HUES6 (cell line): ENCODE measurements at regions not wholly inside any gene's neighbourhood (a gene's known extent, or its start where the extent isn't known, plus 50 kb on each side); places are given as distances from the start of the nearest gene placed in this dataset.

Source experiments
- H3K27ac ChIP-seq: 2 replicates; pipeline ENCODE4 v1.7.0; 2013; ENCODE audit warnings: low read depth, mild to moderate bottlenecking, low read length, inconsistent platforms
- H3K27me3 ChIP-seq: 2 replicates; pipeline ENCODE4 v1.6.1; 2013; ENCODE audit warnings: low read length; ENCODE audit not compliant: control insufficient read depth, insufficient read depth
- H3K36me3 ChIP-seq: 2 replicates; pipeline ENCODE4 v1.6.1; 2013; ENCODE audit warnings: low read length; ENCODE audit not compliant: control insufficient read depth, insufficient read depth
- H3K4me1 ChIP-seq: 2 replicates; pipeline ENCODE4 v1.6.1; 2013; ENCODE audit warnings: low read length; ENCODE audit not compliant: control insufficient read depth, insufficient read depth
- H3K4me3 ChIP-seq: 2 replicates; pipeline ENCODE4 v1.5.1; 2013; ENCODE audit warnings: low read depth, low read length
- H3K9ac ChIP-seq: one replicate; pipeline ENCODE4 v1.6.1; 2013; ENCODE audit warnings: mild to moderate bottlenecking, low read length
- H3K9me3 ChIP-seq: 2 replicates; pipeline ENCODE4 v1.6.1; 2013; ENCODE audit warnings: low read depth, low read length; ENCODE audit not compliant: control insufficient read depth, insufficient read depth

DNA sequence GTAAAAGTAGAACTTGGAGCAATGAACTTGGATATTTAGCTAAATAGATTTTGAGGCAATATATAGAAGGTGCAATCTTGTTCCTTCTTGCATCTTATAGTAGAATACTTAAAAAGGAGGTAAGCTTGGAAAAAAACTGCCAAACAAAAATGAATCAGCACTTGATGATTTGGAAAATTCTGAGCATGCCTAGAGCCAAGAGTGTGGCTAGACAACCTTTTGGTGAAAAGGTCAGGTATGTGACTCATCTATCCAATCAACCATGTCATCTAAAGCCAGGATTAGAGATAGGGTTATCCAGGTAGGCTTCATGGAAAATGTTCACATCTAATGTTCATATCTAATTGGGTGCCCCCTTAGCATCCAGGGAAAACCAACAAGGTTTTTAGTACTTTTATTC, 515.0 kb downstream of the COL11A1 start:
- Histone ChIP-seq H3K27ac (no peak overlapping the region), H3K27me3 (no peaks in the 10 kb centered on the region), H3K4me1 (no peaks in the 10 kb centered on the region)

DNA sequence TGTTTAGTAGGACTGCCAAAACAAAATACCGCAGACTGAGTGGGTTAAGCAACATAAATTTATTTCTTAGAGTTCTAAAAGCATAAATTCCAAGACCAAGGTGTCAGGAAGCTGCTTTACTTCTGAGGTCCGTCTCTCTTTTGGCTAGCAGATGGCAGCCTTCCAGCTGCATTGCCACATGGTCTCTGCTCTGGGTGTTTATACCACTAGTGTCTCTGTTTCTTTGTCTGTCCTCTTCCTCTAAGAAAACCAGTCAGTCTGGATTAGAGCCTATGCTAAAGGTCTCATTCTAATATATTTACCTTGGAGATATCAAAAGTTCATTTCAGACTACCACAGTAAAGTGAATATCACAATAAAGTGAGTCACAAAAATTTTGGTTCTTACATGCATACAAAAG, 519.8 kb downstream of the COL11A1 start:
- Histone ChIP-seq H3K4me1 (no peaks in the 10 kb centered on the region), H3K36me3 (no peaks in the 10 kb centered on the region), H3K27me3 (no peaks in the 10 kb centered on the region), H3K9ac (no peak overlapping the region), H3K27ac (no peak overlapping the region), H3K9me3 (no peaks in the 10 kb centered on the region), H3K4me3 (no peak overlapping the region)

More for the DNA sequence above, 515.0 kb downstream of the COL11A1 start:
- Histone ChIP-seq H3K9me3 (no peaks in the 10 kb centered on the region), H3K9ac (no peak overlapping the region), H3K36me3 (no peaks in the 10 kb centered on the region), H3K4me3 (no peak overlapping the region)

DNA sequence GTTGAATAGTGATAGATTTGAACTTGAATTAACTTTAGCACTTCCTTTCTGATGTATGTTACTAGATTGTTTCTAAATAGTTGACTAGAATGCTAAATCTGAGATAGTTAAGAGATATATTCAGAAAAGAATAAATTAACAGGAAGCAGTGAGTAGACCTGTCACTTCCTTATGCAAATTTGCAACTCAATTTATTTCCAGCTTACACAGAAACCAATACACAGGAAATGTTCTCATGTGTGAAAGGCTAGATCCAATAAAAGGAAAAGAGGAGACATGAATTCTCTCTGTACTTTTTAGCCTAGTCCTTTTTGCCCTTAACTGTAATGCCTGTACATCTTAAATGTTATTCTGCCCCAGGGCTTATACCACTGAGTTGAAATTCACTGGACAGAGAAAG, 522.3 kb downstream of the COL11A1 start:
- no peak overlapping the region for H3K4me3 ChIP-seq

DNA sequence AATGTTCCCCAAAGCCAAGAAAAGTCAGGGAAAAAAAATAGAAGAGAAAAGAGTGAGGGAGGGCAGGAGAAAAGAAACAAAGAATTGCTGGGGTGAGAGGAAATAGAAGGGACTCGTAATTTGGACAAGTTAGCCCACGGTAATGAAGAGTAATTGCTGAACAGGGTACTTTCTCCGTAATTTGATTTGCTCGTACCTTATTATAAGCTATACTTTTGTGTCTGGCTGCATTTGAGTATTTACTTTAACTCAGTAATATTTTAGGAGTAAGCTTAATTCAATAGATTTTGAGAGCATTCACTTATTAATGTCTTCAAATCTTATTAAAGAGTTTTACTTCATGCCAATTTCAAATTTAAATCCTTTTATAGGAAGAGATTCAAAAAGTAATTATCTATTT, 527.5 kb downstream of the COL11A1 start:
- H3K27me3 ChIP-seq = no peaks in the 10 kb centered on the region

More for the DNA sequence above, 522.3 kb downstream of the COL11A1 start:
- H3K9ac ChIP-seq = no peak overlapping the region
- no peaks in the 10 kb centered on the region for H3K9me3 ChIP-seq
- H3K36me3 ChIP-seq = no peaks in the 10 kb centered on the region
- H3K27ac ChIP-seq = no peak overlapping the region
- H3K4me1 ChIP-seq = no peaks in the 10 kb centered on the region
- H3K27me3 ChIP-seq = no peaks in the 10 kb centered on the region

DNA sequence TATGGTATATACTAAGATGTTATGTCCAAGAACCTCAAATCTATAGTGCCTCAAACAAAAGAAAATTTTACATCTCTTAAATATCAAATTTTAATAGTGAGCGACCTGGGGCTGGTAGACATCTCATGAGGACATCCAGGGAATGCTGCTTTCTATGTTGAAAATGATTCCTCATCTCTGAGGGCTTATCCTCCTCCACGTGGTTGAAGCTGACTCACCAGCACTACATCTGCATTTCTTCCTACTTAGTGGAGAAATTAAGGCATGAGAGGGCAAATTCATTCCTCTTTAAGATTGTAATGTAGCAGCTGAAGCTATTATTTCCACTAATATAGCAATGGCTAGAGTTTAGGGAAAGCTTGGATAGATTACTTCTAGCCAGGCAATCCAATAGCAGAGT, 529.5 kb downstream of the COL11A1 start:
- no peaks in the 10 kb centered on the region for H3K36me3 ChIP-seq
- H3K9ac ChIP-seq = no peak overlapping the region
- no peak overlapping the region for H3K4me3 ChIP-seq
- no peaks in the 10 kb centered on the region for H3K9me3 ChIP-seq
- H3K4me1 ChIP-seq = no peaks in the 10 kb centered on the region
- no peaks in the 10 kb centered on the region for H3K27me3 ChIP-seq
- H3K27ac ChIP-seq = no peak overlapping the region

More for the DNA sequence above, 527.5 kb downstream of the COL11A1 start:
- Histone ChIP-seq H3K27ac (no peak overlapping the region), H3K4me1 (no peaks in the 10 kb centered on the region), H3K36me3 (no peaks in the 10 kb centered on the region), H3K9me3 (no peaks in the 10 kb centered on the region), H3K9ac (no peak overlapping the region), H3K4me3 (no peak overlapping the region)

DNA sequence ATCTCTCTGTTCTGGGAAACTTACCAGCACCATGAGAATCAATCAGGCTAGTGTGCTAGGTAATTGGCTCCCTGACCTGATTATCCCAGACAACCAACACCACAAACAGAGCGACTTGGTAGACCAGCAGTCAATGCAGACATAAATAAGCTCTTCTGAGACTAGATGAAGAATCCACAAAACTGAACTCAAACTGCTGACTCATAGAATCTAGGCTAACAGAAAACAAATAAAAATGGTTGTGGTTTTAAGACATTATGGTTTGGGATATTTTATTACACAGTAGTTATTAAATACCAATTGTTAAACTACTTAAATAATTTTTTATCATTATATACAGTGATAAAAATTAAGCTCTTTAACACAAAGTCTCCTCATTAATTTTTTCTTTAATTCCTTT, 535.7 kb downstream of the COL11A1 start:
- Histone ChIP-seq H3K36me3 (no peaks in the 10 kb centered on the region), H3K27me3 (no peaks in the 10 kb centered on the region), H3K4me3 (no peak overlapping the region), H3K4me1 (no peaks in the 10 kb centered on the region), H3K9me3 (no peaks in the 10 kb centered on the region), H3K27ac (no peak overlapping the region), H3K9ac (no peak overlapping the region)

DNA sequence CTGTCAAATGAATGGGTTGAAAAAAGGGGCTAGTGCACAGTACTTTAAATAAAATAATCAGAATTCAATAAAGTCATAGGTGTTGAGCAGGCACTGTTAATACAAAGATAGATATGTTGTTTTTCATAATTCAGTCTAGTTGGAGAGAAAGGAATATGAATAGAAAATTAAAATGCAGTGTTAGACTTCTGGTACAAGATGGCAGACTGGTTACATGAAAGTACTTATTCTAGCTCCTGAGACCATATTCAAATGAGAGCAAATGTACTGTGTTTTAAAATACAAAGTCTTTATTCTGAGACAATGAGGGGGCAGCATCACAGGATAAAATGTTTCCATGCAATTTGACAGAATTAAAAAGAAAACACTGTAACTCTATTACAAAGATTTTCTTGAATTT, 542.1 kb downstream of the COL11A1 start:
- no peaks in the 10 kb centered on the region for H3K27me3 ChIP-seq
- no peaks in the 10 kb centered on the region for H3K4me1 ChIP-seq
- H3K9ac ChIP-seq = no peak overlapping the region
- H3K4me3 ChIP-seq = no peak overlapping the region
- H3K9me3 ChIP-seq = no peaks in the 10 kb centered on the region
- no peaks in the 10 kb centered on the region for H3K36me3 ChIP-seq
- no peak overlapping the region for H3K27ac ChIP-seq

DNA sequence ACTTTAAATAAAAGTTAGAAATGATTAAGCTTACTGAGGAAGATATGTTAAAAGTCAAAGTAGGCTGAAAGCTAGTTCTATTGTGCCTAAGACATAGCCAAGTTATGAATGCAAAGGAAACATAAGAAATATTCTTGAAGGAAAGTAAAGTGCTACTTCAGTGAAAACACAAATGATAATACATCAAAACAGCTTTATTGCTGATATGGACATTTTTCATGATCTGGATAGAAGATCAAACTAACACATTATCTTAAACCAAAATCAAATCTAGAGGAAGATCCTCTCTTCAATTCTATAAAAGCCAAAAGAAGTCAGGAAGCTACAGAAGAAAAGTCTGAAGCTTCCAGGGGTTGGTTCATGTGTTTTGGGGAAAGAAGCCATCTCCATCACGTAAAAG, 545.9 kb downstream of the COL11A1 start:
- no peak overlapping the region for H3K4me3 ChIP-seq
- H3K36me3 ChIP-seq = no peaks in the 10 kb centered on the region
- H3K9me3 ChIP-seq = no peaks in the 10 kb centered on the region
- H3K27ac ChIP-seq = no peak overlapping the region
- no peak overlapping the region for H3K9ac ChIP-seq
- no peaks in the 10 kb centered on the region for H3K27me3 ChIP-seq
- no peaks in the 10 kb centered on the region for H3K4me1 ChIP-seq

DNA sequence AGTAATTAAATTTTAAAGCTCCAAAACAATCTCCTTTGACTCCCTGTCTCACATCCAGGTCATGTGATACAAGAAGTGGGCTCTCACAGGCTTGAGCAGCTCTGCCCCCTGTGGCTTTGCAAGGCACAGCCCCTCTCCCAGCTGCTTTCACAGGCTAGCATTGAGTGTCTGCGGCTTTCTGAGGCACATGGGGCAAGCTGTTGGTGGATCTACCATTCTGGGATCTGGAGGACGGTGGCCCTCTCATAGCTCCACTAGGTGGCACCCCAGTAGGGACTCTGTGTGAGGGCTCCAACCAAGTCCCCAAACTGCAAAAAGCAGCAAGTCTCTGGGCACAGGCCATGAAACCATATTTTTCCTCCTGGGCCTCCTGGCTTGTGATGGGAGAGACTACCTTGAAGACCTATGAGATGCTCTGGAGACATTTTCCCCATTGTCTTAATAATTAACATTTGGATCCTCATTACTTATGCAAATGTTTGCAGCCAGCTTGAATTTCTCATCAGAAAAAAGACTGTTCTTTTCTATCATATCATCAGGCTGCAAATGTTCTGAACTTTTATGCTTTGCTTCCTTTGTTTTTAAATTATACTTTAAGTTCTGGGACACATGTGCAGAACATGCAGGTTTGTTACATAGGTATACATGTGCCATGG, 554.1 kb upstream of the OLFM3 start:
- Histone ChIP-seq H3K36me3 (no peaks in the 10 kb centered on the region), H3K9ac (no peak overlapping the region), H3K4me3 (no peak overlapping the region), H3K27me3 (no peaks in the 10 kb centered on the region), H3K9me3 (peaks cover 2% of the 10 kb centered on the region; the same call in 1 of the 2 replicates), H3K4me1 (no peaks in the 10 kb centered on the region), H3K27ac (no peak overlapping the region)

DNA sequence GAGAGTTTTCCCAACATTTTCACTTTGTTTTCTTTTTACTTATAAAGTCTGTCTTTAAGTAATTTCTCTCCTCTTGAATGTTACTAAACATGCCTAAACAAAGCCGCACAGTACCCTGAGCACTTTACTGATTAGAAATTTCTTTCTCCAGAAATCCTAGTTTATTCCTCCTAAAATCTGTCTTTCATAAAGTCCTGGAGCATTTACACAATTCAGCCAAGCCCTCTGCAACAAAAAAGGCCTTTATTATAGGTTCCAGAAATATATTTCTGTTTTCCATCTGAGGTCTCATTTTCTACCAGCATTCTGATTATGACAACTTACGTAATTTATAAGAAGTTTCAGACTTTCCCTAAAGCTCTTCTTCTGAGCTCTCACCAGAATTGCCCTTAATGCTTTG, 549.5 kb upstream of the OLFM3 start:
- no peaks in the 10 kb centered on the region for H3K9me3 ChIP-seq
- no peaks in the 10 kb centered on the region for H3K4me1 ChIP-seq
- no peaks in the 10 kb centered on the region for H3K27me3 ChIP-seq
- H3K27ac ChIP-seq = no peak overlapping the region
- H3K4me3 ChIP-seq = no peak overlapping the region
- H3K9ac ChIP-seq = no peak overlapping the region
- no peaks in the 10 kb centered on the region for H3K36me3 ChIP-seq

DNA sequence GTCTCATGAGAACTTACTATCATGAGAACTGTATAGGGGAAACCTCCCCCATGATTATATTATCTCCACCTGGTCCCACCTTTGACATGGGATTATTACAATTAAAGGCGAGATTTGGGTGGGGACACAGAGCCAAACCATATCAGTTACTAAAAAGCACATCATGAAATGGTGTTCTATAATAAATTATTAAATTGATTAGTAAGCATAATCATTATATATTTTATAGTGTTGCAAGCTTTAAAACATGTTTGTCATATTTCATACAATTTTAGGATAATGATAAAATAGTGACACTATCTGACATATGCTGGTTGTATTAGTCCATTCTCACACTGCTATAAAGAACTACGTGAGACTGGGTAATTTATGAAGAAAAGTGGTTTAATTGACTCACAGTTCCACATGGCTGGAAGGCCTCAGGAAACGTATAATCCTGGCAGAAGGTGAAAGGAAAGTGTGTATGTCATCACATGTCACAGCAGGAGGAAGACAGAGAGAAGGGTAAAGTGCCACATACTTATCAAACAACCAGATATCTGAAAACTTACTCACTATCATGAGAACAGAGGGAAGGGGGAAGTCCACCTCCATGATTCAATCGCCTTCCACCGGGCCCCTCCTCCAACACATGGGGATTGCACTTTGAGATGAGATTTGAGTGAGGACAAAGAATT, 539.2 kb upstream of the OLFM3 start:
- Histone ChIP-seq H3K4me1 (no peaks in the 10 kb centered on the region), H3K27ac (no peak overlapping the region)

More for the DNA sequence above, 539.2 kb upstream of the OLFM3 start:
- H3K9ac ChIP-seq = no peak overlapping the region
- no peaks in the 10 kb centered on the region for H3K27me3 ChIP-seq
- no peaks in the 10 kb centered on the region for H3K9me3 ChIP-seq
- H3K36me3 ChIP-seq = no peaks in the 10 kb centered on the region
- no peak overlapping the region for H3K4me3 ChIP-seq
